ENCODE measurements at regions not wholly inside any gene's neighbourhood (a gene's known extent, or its start where the extent isn't known, plus 50 kb on each side); places are given as distances from the start of the nearest gene placed in this dataset.

DNA sequence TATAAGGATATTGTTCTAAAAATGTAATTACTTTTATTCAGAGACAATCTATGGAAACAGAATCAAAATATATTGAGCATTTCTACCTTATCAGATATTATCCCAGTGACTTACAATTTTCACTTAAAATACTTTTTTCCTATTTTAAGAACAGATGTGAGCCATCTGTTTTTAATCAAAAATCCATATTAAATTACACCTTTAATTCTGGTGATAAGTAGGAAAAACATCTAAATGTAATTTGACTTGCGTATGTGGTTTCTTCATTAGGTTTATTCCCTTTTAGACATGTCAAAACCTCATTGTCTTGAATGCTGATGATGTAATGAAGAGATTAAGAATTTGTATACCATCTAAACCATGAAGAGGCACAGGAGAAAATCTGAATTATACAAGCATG is 1118.8 kb upstream of the TMPRSS15 start:
- Histone ChIP-seq H3K4me2 (ENCODE audit: low read length) (no peak overlapping the region), H3K79me2 (ENCODE audit: insufficient read depth, low read depth, low read length) (no peaks in the 10 kb centered on the region), H3K4me3 (ENCODE audit: low read depth, low read length, poor library complexity, severe bottlenecking) (no peak overlapping the region), H3K36me3 (ENCODE audit: insufficient read depth, low read length) (no peaks in the 10 kb centered on the region), H3K4me1 (ENCODE audit: insufficient read depth, low read length, poor library complexity, severe bottlenecking) (no peaks in the 10 kb centered on the region), H2AFZ (ENCODE audit: low read length) (no peak overlapping the region), H3K9me3 (ENCODE audit: low read length) (peaks cover 19% of the 10 kb centered on the region; the same call in 1 of the 2 replicates), H3K27ac (ENCODE audit: low read depth, low read length, poor library complexity, severe bottlenecking) (no peak overlapping the region), H3K9me2 (ENCODE audit: insufficient read depth, low read length) (no peaks in the 10 kb centered on the region), H4K20me1 (ENCODE audit: insufficient read depth, low read length) (no peaks in the 10 kb centered on the region)
- TF ChIP-seq EZH2phosphoT487 (IDR thresholded peaks at IDR 0.05; ENCODE audit: borderline replicate concordance, low read depth, low read length) = no peak
- TF ChIP-seq, protein P1, sequence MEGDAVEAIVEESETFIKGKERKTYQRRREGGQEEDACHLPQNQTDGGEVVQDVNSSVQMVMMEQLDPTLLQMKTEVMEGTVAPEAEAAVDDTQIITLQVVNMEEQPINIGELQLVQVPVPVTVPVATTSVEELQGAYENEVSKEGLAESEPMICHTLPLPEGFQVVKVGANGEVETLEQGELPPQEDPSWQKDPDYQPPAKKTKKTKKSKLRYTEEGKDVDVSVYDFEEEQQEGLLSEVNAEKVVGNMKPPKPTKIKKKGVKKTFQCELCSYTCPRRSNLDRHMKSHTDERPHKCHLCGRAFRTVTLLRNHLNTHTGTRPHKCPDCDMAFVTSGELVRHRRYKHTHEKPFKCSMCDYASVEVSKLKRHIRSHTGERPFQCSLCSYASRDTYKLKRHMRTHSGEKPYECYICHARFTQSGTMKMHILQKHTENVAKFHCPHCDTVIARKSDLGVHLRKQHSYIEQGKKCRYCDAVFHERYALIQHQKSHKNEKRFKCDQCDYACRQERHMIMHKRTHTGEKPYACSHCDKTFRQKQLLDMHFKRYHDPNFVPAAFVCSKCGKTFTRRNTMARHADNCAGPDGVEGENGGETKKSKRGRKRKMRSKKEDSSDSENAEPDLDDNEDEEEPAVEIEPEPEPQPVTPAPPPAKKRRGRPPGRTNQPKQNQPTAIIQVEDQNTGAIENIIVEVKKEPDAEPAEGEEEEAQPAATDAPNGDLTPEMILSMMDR (conservative IDR thresholded peaks at IDR 0.05; ENCODE audit: low read length) = no peak
- no peak for DNase-seq (ENCODE audit: low spot score)
- intact Hi-C loops (cut with micrococcal nuclease; ENCODE audit: unreplicated experiment) = no loop called here
- POLR2A ChIA-PET = no interaction called here
- no TSS peak for BruUV-seq (replicated peaks)
- CTCF ChIA-PET (ENCODE audit: unreplicated experiment) = no interaction called here

DNA sequence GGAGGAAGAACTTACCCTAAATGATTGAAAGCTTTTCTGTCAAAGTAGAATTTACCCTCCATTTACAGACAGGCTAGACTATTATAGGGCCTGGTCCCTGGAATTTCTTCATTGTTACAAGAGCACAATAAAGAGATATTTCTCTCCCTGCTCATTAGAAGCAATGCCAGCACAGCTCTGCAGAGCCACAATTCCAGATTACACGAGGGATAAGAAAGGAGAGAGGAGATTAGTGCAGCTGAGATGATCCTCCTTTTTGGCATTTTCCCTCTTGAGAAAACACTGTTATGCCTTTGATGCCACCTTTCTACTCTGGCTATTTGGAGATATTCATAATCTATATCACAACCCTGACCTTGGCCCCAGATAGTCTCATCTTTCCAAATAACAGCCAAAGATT is 1119.5 kb upstream of the TMPRSS15 start:
- BruUV-seq (replicated peaks) = no TSS peak
- DNase-seq (ENCODE audit: low spot score) = no peak
- H3K4me2 ChIP-seq (ENCODE audit: low read length) = no peak overlapping the region
- no peak overlapping the region for H3K4me3 ChIP-seq (ENCODE audit: low read depth, low read length, poor library complexity, severe bottlenecking)
- no peaks in the 10 kb centered on the region for H3K4me1 ChIP-seq (ENCODE audit: insufficient read depth, low read length, poor library complexity, severe bottlenecking)
- no peaks in the 10 kb centered on the region for H3K79me2 ChIP-seq (ENCODE audit: insufficient read depth, low read depth, low read length)
- no peaks in the 10 kb centered on the region for H4K20me1 ChIP-seq (ENCODE audit: insufficient read depth, low read length)
- ChIA-PET POLR2A (no interaction called here), CTCF (ENCODE audit: unreplicated experiment) (no interaction called here)
- no peak overlapping the region for H2AFZ ChIP-seq (ENCODE audit: low read length)
- no peak overlapping the region for H3K27ac ChIP-seq (ENCODE audit: low read depth, low read length, poor library complexity, severe bottlenecking)
- TF ChIP-seq EZH2phosphoT487 (IDR thresholded peaks at IDR 0.05; ENCODE audit: borderline replicate concordance, low read depth, low read length) = no peak
- TF ChIP-seq, protein P1 (conservative IDR thresholded peaks at IDR 0.05; ENCODE audit: low read length) = no peak
- intact Hi-C loops (cut with micrococcal nuclease; ENCODE audit: unreplicated experiment) = no loop called here
- H3K9me2 ChIP-seq (ENCODE audit: insufficient read depth, low read length) = no peaks in the 10 kb centered on the region
- no peaks in the 10 kb centered on the region for H3K36me3 ChIP-seq (ENCODE audit: insufficient read depth, low read length)
- H3K9me3 ChIP-seq (ENCODE audit: low read length) = peaks cover 22% of the 10 kb centered on the region; the same call in 1 of the 2 replicates

DNA sequence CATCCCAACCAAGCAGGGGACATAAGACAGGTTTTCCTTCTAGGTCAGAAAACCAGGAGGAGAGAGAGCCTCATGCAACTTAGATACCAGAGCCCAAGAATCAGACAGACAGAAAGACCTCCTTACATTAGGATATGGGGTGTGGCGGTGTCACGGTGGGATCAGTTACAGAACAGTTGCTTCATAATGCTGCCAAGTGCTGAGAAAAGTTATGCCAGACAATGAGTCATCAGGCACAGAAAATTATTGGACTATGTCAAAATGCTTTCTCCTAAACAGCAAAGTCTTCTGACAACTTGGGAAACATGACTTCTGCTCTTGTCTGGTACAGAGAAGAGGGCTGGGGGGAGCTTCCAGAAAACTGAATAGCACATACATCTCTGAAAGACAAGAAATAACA is 1120.2 kb upstream of the TMPRSS15 start:
- no peak overlapping the region for H3K27ac ChIP-seq (ENCODE audit: low read depth, low read length, poor library complexity, severe bottlenecking)
- no peak overlapping the region for H3K4me3 ChIP-seq (ENCODE audit: low read depth, low read length, poor library complexity, severe bottlenecking)
- no peaks in the 10 kb centered on the region for H3K4me1 ChIP-seq (ENCODE audit: insufficient read depth, low read length, poor library complexity, severe bottlenecking)
- no peaks in the 10 kb centered on the region for H3K9me2 ChIP-seq (ENCODE audit: insufficient read depth, low read length)
- no peaks in the 10 kb centered on the region for H3K79me2 ChIP-seq (ENCODE audit: insufficient read depth, low read depth, low read length)
- no peak for DNase-seq (ENCODE audit: low spot score)
- H3K9me3 ChIP-seq (ENCODE audit: low read length) = peaks cover 22% of the 10 kb centered on the region; the same call in 1 of the 2 replicates
- intact Hi-C loops (cut with micrococcal nuclease; ENCODE audit: unreplicated experiment) = no loop called here
- POLR2A ChIA-PET = no interaction called here
- CTCF ChIA-PET (ENCODE audit: unreplicated experiment) = no interaction called here
- H3K4me2 ChIP-seq (ENCODE audit: low read length) = no peak overlapping the region
- TF ChIP-seq EZH2phosphoT487 (IDR thresholded peaks at IDR 0.05; ENCODE audit: borderline replicate concordance, low read depth, low read length) = no peak
- TF ChIP-seq, protein P1 (conservative IDR thresholded peaks at IDR 0.05; ENCODE audit: low read length) = no peak
- BruUV-seq (replicated peaks) = no TSS peak
- H4K20me1 ChIP-seq (ENCODE audit: insufficient read depth, low read length) = no peaks in the 10 kb centered on the region
- H2AFZ ChIP-seq (ENCODE audit: low read length) = no peak overlapping the region
- no peaks in the 10 kb centered on the region for H3K36me3 ChIP-seq (ENCODE audit: insufficient read depth, low read length)

Data from OCI-LY7 (cell line).